ENCODE measurements at regions not wholly inside any gene's neighbourhood (a gene's known extent, or its start where the extent isn't known, plus 50 kb on each side); places are given as distances from the start of the nearest gene placed in this dataset.

DNA sequence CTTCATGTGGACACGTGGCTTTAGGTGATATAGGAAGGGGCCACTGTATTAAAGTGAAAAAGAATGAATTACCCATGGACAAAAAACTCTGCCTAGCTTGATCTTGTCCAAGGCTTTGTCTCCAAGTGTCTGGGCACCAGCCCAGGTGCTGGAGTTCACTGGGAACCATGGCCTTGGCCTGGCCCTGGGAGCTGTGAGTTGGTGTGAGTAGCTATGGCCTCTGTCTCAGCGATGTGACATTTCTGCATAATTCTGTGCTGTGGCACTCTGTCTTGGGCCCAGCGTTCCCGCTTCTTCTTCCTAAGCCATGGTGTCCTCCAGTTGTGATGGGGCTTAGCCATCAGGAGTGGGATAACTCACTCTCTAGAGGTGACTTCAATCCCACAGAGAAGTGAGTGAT is 119.0 kb upstream of the PPP2R2D start:
- DNase-seq = no peak

DNA sequence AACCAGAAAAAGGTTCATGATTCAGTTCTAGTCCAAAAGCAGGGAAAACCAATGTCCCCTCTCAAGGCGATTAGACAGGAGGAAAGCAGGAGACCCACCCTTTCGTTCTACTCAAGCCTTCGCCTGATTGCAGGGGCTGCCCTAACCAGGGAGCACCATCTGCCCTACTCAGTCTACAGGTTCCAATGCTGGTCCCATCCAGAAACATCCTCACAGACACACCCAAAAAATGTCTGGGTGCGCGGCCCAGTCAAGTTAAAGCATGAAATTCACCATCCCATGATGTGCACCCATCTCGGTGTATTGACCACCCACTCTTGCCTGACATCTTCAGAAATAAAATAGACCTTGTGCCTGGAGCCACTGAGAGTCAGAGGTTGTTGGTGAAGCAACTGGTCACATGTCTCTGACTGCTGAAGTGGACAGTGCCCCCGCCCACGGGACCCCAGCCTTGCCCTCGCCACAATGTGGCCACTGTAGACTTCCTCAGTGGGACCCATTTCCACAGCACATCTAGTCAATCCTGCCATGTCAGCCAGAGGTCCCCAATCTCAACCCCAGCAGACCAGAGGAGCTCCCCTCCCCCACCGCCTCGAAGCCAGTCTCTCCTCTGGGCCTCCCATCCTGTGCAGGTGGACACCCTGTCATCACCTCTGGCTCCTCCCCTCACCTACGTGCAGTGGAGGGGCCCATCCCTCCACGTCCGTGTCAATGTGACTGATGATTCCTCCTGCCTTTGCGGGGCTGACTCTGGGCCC is 116.3 kb upstream of the PPP2R2D start:
- DNase-seq = no peak

DNA sequence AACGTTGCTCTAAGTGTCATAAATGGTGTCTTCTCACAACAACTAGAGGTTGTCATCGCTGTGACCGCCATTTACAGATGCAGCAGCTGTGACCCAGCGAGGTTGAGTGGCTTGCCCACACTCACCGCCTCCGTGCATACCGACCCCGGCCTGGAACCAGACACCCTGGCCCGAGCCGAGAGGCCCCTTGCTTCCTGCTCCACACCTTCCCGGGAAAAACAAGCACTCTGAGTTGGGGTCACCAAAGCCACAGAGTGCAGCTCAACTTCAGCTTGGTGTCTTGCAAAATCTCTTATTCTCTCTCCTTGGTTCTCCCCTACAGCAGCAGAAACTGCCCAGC is 115.7 kb upstream of the PPP2R2D start:
- DNase-seq = no peak

DNA sequence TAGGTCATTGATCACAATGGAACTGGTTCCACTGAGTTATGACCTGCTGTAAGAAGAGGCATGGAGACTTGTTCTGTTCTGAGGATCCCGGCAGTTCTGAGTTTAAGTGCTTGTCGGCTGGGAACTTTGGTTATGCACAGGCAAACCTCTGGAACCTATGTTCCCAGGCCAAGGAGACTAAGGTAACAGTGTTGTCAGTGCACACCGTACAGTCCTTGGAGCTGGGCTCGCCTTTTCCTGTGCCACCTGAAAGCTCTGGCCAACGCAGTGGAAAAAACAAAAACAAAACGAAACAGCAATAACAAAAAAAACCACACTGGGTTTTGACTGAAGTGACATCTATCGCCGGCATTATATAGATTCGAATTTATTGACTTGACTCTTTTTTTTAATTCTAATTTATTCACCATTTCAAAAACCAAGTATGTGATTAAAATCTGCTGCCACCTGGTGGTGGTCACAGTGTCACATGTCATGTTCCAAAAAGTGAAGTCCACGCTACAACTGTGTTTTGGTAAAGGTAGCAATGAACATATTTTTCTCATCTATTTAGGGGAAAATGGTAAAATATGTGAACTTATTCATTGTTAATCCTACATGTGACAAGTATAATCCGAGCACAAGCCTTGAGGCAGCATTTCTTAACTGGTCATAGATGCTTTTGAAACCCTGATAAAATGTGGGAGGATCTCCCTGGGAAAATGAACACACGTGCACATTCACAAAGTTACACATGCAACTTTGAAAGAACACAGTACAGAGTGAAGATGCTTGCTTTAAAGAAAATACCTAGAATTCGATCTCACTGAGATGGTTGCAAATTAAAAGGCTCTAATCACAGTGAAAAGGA is 113.8 kb upstream of the PPP2R2D start:
- DNase-seq = peak; percentile 51

DNA sequence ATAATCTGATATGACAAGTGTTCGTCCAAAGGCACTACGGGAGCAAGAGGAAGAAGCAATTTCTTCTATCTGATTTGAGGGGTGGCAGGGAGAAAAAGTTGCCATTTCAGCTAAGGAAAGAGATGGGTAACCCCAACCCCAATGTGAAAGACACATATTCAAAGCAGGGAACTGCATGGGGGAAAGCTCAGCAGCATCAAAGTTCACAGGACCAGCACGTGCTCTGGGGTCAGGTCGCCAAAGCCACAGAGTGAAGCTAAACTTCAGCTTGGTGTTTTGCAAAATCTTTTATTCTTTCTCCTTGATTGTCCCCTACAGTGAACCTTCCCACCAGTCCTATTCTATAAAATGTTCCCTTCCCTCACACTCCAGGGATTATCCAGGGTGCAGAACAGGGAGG is 112.8 kb upstream of the PPP2R2D start:
- no peak for DNase-seq

DNA sequence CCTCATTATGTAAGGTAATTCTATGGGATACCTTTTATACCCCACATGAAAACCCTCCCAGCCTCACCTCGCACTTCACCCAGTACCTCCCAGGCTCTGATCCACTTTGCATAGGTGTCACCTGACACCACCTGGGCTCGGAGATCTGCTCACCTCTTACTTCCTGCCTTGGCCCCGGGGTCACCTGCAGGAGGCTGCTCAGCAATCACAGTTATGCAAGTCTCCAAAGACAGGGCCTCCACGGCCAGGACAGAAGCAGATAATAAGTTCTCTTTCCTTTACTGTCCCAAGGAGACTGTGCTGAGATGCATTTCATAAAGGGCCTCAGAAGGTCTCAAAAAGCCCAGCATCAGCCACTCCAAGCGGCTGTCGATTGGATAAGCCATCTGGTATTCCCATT is 112.4 kb upstream of the PPP2R2D start:
- no peak for DNase-seq

DNA sequence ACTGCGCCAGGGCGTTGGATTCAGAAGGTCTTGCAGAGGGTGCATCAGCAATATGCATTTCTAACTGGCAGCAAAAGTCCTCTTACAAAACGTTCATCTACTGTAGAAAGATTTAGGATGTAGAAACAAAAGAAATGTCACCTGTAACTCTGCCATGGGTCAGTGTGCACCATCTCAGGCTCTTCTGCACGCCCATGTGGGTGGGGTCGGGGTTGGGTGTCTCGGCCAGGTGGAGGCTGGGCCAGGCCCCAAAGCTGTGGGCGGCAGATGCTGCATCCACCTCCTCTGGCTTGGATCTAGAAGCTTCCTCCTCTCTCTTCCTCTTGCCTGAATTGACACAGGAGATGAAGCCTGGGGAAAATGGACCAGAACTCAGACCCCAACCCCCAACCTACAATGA is 111.3 kb upstream of the PPP2R2D start:
- no peak for DNase-seq

DNA sequence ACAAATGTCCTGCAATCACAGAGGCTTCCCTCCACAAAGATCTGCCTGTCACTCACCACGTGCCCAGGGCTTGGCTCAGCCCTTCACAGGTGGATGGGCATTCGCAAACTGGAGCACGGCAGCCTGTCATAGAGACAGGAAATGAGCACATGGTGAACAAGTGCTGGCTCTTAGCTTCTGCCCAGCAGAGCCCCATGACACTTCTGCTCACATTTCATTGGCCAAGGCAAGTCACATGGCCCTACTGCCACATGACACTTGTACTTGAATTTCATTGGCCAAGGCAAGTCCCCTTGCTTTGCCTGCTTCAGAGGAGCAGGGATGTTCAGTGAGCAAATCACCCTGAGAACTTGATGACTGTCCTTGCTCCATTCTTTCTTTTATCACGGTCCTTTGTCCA is 110.8 kb upstream of the PPP2R2D start:
- DNase-seq = no peak

DNA sequence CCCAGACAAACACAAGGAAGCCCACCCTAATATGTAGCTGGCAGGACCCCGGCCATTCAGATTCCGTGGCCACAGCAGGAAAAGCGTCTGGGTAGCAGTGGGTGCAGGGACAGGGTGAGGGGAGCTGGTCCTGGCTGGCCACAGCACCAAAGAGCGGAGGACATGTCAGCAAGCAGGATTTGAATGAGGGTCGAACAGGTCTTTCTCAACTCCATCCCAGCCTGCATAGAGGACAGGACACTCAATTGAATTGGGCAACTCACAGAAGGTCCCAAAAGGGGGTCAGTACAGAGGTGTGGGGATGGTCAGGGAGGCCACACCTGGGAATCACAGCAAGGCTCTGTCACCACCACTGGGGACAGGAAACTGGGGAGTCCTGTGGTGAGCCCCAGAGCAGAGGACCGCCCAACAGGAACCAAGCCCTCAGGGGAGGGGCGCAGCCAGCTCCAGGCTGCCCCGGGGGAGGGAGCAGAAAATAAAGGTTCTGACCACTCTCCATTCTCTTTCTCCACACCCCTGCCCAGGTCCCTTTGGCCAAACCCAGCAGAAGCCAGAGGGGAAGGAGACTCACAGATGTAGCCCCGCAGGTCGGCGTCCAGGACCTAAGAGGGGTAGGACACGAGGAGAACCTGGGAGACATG is 108.7 kb upstream of the PPP2R2D start:
- DNase-seq = no peak

DNA sequence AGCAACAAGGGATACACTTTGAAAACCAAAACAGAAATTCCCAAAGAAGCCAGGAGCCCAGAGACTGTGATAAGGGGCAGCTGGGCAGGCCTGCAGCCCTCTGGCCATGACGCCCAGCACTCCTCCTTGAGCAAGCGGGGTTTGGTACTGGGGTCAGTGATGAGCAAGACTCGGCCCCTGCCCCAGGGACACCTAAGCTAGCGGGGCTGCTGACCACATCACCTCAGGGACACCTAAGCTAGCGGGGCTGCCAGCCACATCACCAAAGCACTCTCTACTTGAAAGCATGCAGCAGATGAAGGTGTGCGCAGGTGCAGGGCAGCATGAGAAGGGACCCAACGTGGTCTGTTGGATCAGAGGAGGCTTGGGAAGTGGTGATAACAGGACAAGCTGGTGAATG is 108.0 kb upstream of the PPP2R2D start:
- DNase-seq = no peak

DNA sequence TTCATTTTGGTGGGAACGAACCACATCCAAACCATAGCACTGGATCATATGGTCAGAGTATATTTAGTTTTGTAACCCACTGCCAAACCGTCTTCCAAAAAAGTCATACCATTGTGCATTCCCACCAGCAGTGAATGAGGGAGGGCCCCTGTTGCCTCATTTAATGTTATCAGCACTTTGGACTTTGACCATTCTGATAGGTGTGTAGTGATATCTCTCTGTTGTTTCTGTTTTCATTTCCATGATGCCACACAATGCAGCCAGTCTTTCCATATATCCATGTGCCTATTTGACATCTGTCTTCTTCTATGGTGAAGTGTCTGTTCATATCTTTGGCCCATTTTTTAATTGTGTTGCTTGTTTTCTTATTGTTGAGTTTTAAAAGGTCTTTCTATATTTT is 105.0 kb upstream of the PPP2R2D start:
- DNase-seq = no peak

DNA sequence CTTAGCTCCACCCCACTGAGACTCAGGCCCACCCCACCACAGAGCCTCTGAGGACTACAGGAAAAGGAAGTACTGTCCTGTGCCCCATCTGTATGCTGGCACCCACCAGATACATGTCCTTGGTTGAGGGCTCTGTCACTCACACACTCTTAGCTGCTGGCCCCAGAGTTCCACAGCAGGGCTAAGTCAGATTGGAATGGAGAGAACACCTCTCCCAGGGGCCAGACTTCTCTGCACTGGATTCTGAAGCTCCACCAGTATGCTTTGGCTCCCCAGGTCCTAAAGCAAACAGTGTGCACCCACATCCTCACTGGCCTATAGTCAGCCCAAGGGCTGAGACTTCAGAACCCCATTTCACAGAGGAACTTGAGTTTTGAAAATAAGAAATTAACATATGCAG is 103.2 kb upstream of the PPP2R2D start:
- no peak for DNase-seq

DNA sequence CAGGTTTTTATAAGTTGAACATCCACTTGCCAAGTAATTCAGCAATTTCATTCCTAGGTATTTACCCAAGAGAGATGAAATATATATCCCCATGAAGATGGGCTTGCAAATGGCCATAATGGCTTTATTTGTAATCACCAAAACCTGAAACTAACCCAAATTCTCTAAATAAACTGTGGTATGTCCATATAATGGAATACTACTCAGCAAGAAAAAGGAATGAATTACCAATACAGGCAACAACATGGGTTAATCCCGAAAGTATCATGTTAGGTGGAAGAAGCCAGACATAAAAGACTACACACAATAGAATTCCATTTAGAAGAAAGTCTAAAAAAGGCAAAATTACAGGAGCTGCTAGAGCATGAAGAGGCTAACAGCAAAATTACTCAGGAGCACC is 101.4 kb upstream of the PPP2R2D start:
- no peak for DNase-seq

DNA sequence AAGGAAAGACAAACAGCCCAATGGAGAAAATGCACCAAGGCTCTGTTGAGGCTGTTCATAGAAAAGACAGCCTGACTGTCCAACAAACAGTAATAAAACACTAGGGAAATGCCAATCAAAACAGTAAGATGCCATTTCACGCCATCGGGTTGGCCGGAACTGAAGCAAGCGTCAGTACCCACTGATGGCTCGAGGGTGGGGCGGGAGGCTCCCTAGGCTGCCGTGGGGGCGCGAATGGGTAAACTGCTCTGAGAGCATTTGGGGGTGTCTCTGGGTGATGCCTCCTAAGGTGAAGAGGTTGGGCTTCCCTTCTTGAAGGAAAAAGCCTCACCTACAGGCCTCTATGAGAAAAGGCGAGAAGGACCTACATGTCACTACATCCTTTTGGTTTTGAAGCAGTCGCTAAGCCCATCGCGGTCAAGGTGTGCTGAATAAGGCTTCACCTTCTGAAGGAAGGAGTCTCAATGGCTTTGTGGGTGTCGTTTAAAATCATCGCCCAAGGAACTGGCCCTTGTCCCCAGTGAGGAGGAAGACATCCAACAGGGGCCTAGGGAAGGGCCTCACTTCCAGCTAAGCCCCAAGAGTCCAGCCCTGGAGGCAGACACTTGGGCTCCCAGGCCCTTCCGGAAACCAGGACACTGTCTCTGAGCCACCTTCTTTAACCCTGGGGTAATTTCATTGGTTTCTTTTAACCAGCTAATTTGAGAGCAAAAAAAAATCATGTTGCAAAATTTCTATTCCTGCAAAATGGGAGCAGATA is 98.5 kb upstream of the PPP2R2D start:
- DNase-seq = no peak

DNA sequence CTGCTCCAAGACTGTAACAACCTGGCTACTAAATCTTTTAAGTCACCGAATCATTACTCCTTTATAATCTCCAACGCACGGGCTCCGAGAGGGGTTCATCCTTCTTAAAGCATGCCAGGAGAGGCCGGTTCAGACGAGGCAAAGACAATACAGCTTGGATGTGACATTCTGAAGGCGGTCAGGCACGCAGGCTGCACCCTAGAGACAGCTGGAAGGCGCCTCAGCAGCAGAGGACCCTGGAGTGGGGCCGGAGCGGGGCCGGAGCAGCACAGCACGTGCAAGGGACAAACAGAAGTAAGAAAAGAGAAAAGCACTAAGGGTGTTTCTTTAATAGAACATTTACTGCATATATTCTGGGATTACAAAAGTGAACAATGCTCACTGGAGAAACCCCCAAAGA is 97.8 kb upstream of the PPP2R2D start:
- DNase-seq = no peak

DNA sequence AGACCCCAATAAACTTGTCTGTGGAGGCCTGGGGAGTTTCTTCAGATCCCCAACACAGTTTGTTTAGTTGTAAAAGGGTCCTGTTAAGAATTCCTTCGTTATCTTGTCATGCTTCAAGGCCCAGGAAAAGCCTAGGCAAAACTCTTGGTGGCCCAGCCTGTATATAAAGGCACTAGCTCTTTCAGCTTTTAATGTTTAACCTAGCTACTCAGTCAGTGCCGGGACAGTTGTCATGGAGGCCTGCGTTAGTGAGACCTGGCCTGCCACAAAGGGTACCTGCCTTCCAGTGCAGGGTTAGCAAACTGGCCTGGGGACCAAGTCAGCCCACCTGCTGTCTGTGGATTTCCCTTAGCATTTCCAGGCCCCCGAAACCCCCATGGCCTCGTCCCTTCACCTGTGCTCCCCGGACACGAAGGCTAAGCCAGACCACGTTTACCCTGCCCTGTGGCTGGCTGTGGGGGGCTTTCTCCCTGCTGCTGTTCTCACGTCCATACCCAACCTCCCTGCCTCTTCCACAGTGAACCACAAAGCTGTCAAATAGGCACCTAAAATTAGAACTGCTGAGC is 96.9 kb upstream of the PPP2R2D start:
- no peak for DNase-seq

DNA sequence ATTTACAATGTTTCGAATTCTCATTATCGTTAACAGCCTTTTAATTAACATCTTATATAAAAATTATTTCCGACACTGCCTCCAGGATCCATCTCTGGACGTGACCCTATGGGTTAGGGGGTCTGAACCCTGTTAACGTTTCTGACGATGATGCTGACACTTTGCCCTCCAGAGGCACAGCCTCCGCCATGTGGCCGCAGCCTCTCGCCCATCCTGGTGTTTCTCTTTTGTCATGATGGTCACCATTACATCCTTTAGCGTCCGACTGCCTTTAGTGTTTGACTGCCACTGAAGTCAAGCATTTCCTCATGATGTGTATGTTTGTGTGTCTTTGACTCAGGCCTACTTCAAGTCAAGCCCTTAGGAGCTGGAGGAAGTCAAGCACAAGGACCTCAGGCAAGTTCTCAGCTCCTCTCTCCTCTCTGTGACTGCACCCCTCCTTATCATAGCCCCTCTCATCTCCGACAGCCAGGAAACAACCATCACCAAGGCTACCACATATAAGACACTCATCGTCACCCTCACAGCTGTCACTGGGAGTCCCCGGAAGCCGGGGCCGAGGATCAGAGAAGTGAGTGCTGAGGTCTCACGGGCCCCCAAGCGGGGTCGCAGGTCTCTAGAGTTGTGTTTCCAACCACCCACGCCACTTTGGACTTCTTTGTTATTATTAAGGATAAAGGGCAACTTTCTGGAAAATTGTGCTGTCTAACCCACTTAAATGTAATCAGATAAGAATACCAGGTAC is 96.1 kb upstream of the PPP2R2D start:
- DNase-seq = no peak

DNA sequence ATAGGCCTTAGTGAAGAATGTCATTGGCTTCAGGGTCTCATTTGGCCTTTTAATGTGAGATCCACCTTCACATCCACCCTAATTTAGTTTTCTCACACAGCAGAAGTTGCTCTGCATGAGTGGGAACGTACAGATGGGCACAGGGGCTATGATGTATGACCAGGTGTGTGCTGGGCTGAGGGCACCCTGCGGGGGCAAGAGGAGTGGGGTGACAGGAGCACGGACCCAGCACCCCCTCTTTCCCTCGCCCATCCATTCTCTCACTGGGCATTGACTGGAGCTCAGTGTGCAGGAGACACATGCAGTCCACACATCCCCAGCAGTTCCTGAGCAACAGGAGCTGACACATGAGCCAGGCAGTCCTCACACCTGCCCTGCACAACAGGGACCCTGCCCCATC is 95.1 kb upstream of the PPP2R2D start:
- no peak for DNase-seq

DNA sequence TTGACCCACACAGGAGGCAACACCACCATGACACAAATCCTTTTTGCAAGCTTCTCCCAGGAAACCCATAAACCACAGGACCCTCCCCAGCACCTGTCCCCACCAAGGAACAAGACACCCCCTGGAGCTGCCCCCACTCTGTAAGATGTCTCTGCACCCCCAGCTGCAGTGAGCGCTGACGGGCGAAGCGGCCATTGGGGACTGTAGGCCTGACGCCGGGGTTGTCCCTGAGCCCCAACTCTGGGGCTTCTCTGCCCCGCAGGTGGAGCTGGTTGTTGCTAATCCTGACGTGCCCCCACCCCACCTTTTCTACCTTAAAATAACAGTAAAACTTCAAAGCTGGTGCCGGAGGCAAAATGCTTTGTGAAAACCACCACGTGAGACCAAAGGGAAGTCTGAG is 94.7 kb upstream of the PPP2R2D start:
- DNase-seq = no peak

DNA sequence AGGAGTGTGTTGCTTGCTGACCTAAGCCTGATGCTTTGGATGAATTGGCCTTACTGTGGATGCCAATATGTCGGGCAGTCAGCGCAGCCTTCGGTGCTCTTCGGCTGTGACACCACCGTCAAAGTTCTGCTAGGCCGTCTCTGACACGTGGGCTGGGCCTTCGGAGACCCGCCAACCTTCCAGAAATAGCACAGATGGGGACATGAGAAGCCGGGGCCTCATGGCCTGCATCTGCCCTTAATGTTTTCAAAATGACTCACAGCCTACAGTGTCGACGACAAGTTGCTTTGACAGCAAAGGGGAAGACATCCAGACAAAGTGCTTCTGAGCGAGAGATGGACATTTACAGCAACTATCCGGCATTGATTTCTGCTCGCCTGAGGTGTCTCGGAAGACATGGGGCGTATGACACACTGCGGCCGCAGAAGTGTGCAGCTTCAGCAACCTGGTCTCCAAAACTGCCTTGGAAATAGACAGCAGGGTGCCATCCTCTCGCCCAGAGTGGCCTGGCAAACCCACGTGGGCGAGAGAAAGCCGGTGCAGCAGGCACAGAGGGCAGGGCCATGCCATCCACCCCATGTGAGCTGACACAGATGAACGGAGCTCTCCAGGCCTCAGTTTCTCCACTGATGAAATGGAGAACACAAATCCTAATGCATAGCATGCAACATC is 94.0 kb upstream of the PPP2R2D start:
- DNase-seq = no peak

DNA sequence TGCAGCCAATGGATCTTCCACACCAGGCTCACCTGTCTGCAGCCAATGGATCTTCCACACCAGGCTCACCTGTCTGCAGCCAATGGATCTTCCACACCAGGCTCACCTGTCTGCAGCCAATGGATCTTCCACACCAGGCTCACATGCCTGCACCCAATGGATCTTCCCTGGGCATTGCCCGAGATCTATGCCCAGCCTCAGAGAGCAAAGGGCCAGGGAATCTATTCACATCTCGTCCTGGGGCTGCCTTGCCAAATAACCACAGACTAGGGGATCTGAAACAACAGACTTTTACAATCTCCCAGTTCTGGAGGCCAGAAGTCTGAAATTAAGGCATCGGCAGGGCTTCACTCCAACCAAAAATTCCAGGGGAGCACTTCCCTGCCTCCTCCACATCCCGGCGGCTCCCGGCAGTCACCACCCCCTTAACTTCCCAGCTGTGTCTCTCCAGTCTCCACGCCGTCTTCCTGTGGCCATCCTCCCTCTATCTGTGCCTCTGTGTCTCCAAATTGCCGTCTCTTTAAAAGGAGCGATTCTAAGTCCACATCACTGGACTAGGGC is 92.4 kb upstream of the PPP2R2D start:
- no peak for DNase-seq

All from right hindlimb (tissue), 1 donor.